ENCODE measurements at regions not wholly inside any gene's neighbourhood (a gene's known extent, or its start where the extent isn't known, plus 50 kb on each side); places are given as distances from the start of the nearest gene placed in this dataset.

- no peaks in the 10 kb centered on the region for H3K36me3 Mint-ChIP-seq (ENCODE audit: low read depth)
- peak overlapping the region; percentile 40 for H3K27ac ChIP-seq (ENCODE audit: low read depth, low read length)
- no peak for DNase-seq
- no peaks in the 10 kb centered on the region for H3K36me3 ChIP-seq (ENCODE audit: control insufficient read depth, insufficient read depth, low read length)
- 31 to 60% methylated on average over 1 of the region's 1 CpG for whole genome bisulfite sequencing, 2 experiments (ENCODE audit: insufficient coverage in 1 of 2, insufficient read length in 1 of 2)
- H3K27ac Mint-ChIP-seq = no peak overlapping the region
- H3K4me1 ChIP-seq (ENCODE audit: control insufficient read depth, insufficient read depth, low read length) = no peaks in the 10 kb centered on the region
- H3K4me3 Mint-ChIP-seq = no peak overlapping the region
- no peak overlapping the region for H3K4me3 ChIP-seq (ENCODE audit: low read length)
- no peaks in the 10 kb centered on the region for H3K27me3 Mint-ChIP-seq (ENCODE audit: insufficient read depth)
- no peaks in the 10 kb centered on the region for H3K9me3 ChIP-seq (ENCODE audit: control insufficient read depth, low read length)
- H3K4me1 Mint-ChIP-seq = peaks cover 18% of the 10 kb centered on the region
- no peaks in the 10 kb centered on the region for H3K9me3 Mint-ChIP-seq
- H3K27me3 ChIP-seq (ENCODE audit: control insufficient read depth, insufficient read depth, low read length, poor library complexity, severe bottlenecking) = no peaks in the 10 kb centered on the region
- no peak overlapping the region for H3K9ac ChIP-seq (ENCODE audit: extremely low read depth, low read length, poor library complexity, severe bottlenecking)
- TF ChIP-seq CTCF (conservative IDR thresholded peaks at IDR 0.05) = no peak
These were observed 246.7 kb upstream of the TRPM3 start for GRCh38 chr9:71368157-71368556.

- Mint-ChIP-seq H3K9me3 (no peaks in the 10 kb centered on the region), H3K27ac (no peak overlapping the region), H3K27me3 (ENCODE audit: insufficient read depth) (no peaks in the 10 kb centered on the region), H3K4me3 (no peak overlapping the region), H3K4me1 (peaks cover 26% of the 10 kb centered on the region), H3K36me3 (ENCODE audit: low read depth) (no peaks in the 10 kb centered on the region)
- no peak for DNase-seq
- TF ChIP-seq CTCF (conservative IDR thresholded peaks at IDR 0.05) = no peak
- H3K27me3 ChIP-seq (ENCODE audit: control insufficient read depth, insufficient read depth, low read length, poor library complexity, severe bottlenecking) = no peaks in the 10 kb centered on the region
- 98 to 100% methylated on average over 2 of the region's 2 CpGs for WGBS, 2 experiments (ENCODE audit: insufficient coverage in 1 of 2, insufficient read length in 1 of 2)
- H3K4me1 ChIP-seq (ENCODE audit: control insufficient read depth, insufficient read depth, low read length) = no peaks in the 10 kb centered on the region
- H3K27ac ChIP-seq (ENCODE audit: low read depth, low read length) = no peak overlapping the region
- no peaks in the 10 kb centered on the region for H3K36me3 ChIP-seq (ENCODE audit: control insufficient read depth, insufficient read depth, low read length)
- H3K4me3 ChIP-seq (ENCODE audit: low read length) = no peak overlapping the region
- H3K9ac ChIP-seq (ENCODE audit: extremely low read depth, low read length, poor library complexity, severe bottlenecking) = no peak overlapping the region
- H3K9me3 ChIP-seq (ENCODE audit: control insufficient read depth, low read length) = no peaks in the 10 kb centered on the region
These were observed 242.9 kb upstream of the TRPM3 start for GRCh38 chr9:71364186-71364955.

DNA sequence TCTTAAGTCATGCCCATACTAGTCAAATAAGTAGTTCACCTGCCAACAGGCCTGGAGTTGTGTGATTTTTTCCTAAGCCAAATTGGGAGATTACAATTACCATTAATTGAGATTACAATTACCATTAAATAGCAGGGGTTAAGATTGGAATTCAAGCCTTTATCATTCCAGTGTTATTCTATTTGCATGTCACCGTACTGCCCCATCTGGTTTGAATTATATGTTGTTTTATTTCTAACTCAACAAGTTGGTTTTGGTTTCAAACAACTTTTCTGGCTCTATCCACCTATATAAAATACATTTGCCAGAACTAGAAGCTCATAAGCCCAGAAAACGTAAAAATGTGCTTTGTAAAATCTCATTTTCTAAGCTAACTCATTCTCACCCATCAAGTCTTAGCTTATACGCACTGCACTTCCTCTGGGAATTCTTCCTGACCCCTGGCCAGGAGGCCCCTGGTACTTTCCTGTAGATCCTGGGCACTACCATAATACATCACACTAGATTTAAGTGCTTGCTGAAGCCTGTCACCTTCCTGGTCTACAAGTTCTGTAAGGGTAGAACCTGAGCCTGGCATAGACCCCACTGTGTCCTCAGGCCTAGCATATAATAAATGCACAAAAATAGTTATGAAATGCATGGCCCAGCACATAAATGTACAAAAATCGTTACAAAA is 242.0 kb upstream of the TRPM3 start:
- Histone ChIP-seq H3K4me3 (ENCODE audit: low read length) (no peak overlapping the region), H3K27ac (ENCODE audit: low read depth, low read length) (no peak overlapping the region), H3K9ac (ENCODE audit: extremely low read depth, low read length, poor library complexity, severe bottlenecking) (no peak overlapping the region), H3K9me3 (ENCODE audit: control insufficient read depth, low read length) (no peaks in the 10 kb centered on the region), H3K4me1 (ENCODE audit: control insufficient read depth, insufficient read depth, low read length) (no peaks in the 10 kb centered on the region), H3K27me3 (ENCODE audit: control insufficient read depth, insufficient read depth, low read length, poor library complexity, severe bottlenecking) (no peaks in the 10 kb centered on the region), H3K36me3 (ENCODE audit: control insufficient read depth, insufficient read depth, low read length) (no peaks in the 10 kb centered on the region)
- Mint-ChIP-seq H3K27me3 (ENCODE audit: insufficient read depth) (no peaks in the 10 kb centered on the region), H3K4me1 (peaks cover 26% of the 10 kb centered on the region), H3K36me3 (ENCODE audit: low read depth) (no peaks in the 10 kb centered on the region), H3K4me3 (no peak overlapping the region), H3K9me3 (no peaks in the 10 kb centered on the region), H3K27ac (no peak overlapping the region)
- 86 to 100% methylated on average over 3 to 4 of the region's 4 CpGs for WGBS, 2 experiments (ENCODE audit: insufficient coverage in 1 of 2, insufficient read length in 1 of 2)
- peak; percentile 47 for DNase-seq
- TF ChIP-seq CTCF (conservative IDR thresholded peaks at IDR 0.05) = no peak

Measured in endodermal cell (in vitro differentiated cells).